ENCODE measurements at regions not wholly inside any gene's neighbourhood (a gene's known extent, or its start where the extent isn't known, plus 50 kb on each side); places are given as distances from the start of the nearest gene placed in this dataset.

GRCh38 chr5:25713259-25713658, 1068.5 kb upstream of the CDH10 start:
- Mint-ChIP-seq H3K36me3 (ENCODE audit: low read depth) (no peaks in the 10 kb centered on the region), H3K27me3 (ENCODE audit: low read depth) (peaks cover 10% of the 10 kb centered on the region), H3K9me3 (ENCODE audit: low read depth) (no peaks in the 10 kb centered on the region), H3K4me1 (ENCODE audit: low read depth) (no peaks in the 10 kb centered on the region), H3K4me3 (ENCODE audit: unreplicated experiment) (no peak overlapping the region), H3K27ac (ENCODE audit: unreplicated experiment) (no peak overlapping the region)
- no peak for DNase-seq (ENCODE audit: low spot score)
- TF ChIP-seq CTCF (IDR thresholded peaks at IDR 0.05): no peak

- Mint-ChIP-seq H3K36me3 (ENCODE audit: low read depth) (no peaks in the 10 kb centered on the region), H3K9me3 (ENCODE audit: low read depth) (no peaks in the 10 kb centered on the region), H3K4me3 (ENCODE audit: unreplicated experiment) (no peak overlapping the region), H3K4me1 (ENCODE audit: low read depth) (no peaks in the 10 kb centered on the region), H3K27me3 (ENCODE audit: low read depth) (peaks cover 8% of the 10 kb centered on the region), H3K27ac (ENCODE audit: unreplicated experiment) (no peak overlapping the region)
- no peak for TF ChIP-seq CTCF (IDR thresholded peaks at IDR 0.05)
- no peak for DNase-seq (ENCODE audit: low spot score)
Observed at GRCh38 chr5:25707093-25707492, 1062.3 kb upstream of the CDH10 start.

GRCh38 chr5:25701936-25702335, 1057.2 kb upstream of the CDH10 start:
- Mint-ChIP-seq H3K27ac (ENCODE audit: unreplicated experiment) (no peak overlapping the region), H3K36me3 (ENCODE audit: low read depth) (no peaks in the 10 kb centered on the region), H3K4me1 (ENCODE audit: low read depth) (no peaks in the 10 kb centered on the region), H3K4me3 (ENCODE audit: unreplicated experiment) (no peak overlapping the region), H3K27me3 (ENCODE audit: low read depth) (peaks cover 2% of the 10 kb centered on the region), H3K9me3 (ENCODE audit: low read depth) (no peaks in the 10 kb centered on the region)
- TF ChIP-seq CTCF (IDR thresholded peaks at IDR 0.05): no peak
- DNase-seq (ENCODE audit: low spot score): no peak

- no peak overlapping the region for H3K4me3 Mint-ChIP-seq (ENCODE audit: unreplicated experiment)
- no peak for TF ChIP-seq CTCF (IDR thresholded peaks at IDR 0.05)
- H3K27me3 Mint-ChIP-seq (ENCODE audit: low read depth): peaks cover 2% of the 10 kb centered on the region
- DNase-seq (ENCODE audit: low spot score): no peak
- H3K9me3 Mint-ChIP-seq (ENCODE audit: low read depth): no peaks in the 10 kb centered on the region
- no peaks in the 10 kb centered on the region for H3K36me3 Mint-ChIP-seq (ENCODE audit: low read depth)
- no peak overlapping the region for H3K27ac Mint-ChIP-seq (ENCODE audit: unreplicated experiment)
- no peaks in the 10 kb centered on the region for H3K4me1 Mint-ChIP-seq (ENCODE audit: low read depth)
Observed at GRCh38 chr5:25694801-25695200, 1050.0 kb upstream of the CDH10 start.

GRCh38 chr5:25688156-25688555, 1043.4 kb upstream of the CDH10 start:
- no peak for TF ChIP-seq CTCF (IDR thresholded peaks at IDR 0.05)
- no peak for DNase-seq (ENCODE audit: low spot score)
- Mint-ChIP-seq H3K36me3 (ENCODE audit: low read depth) (no peaks in the 10 kb centered on the region), H3K27ac (ENCODE audit: unreplicated experiment) (no peak overlapping the region), H3K27me3 (ENCODE audit: low read depth) (no peaks in the 10 kb centered on the region), H3K4me1 (ENCODE audit: low read depth) (no peaks in the 10 kb centered on the region), H3K4me3 (ENCODE audit: unreplicated experiment) (no peak overlapping the region), H3K9me3 (ENCODE audit: low read depth) (no peaks in the 10 kb centered on the region)
